Stromal cell of bone marrow (primary cell): ENCODE measurements at regions not wholly inside any gene's neighbourhood (a gene's known extent, or its start where the extent isn't known, plus 50 kb on each side); places are given as distances from the start of the nearest gene placed in this dataset.

Experiments
- DNase-seq: peaks from one replicate; pipeline ENCODE4 v3.0.0-alpha.2; 2012; ENCODE audit warnings: low read depth

DNA sequence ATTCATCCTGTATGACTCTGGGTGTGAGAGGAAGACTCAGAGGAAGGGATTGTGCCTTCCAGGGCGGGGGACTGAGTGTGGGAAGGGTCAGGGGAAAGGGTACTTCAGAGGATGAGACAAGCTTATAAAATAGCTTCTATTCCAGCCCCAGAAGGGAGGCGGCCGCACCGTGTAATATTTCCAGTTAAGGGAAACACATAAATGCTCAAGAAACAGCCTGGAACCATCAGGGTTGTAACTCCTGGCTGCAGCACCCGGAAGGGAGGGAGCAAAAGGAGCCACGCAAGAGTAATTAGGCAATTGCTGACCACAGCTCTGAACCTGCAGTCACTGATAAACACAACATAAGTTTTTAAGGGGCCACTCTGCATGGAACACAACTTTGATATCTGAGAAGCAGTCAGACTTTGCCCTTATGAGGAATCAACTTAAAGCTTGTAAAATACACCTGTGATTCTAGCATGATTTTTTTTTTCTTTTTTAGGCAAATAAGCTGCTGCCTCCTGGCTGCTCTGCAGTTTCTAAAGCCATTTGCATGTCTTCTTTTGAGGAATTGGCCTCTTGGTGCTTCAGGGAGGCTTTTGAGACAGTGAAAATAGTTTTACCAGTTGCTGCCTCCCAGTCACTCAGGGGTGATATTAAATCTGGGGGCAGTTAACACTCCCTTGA is 382.7 kb downstream of the ENC1 start:
- no peak for DNase-seq

DNA sequence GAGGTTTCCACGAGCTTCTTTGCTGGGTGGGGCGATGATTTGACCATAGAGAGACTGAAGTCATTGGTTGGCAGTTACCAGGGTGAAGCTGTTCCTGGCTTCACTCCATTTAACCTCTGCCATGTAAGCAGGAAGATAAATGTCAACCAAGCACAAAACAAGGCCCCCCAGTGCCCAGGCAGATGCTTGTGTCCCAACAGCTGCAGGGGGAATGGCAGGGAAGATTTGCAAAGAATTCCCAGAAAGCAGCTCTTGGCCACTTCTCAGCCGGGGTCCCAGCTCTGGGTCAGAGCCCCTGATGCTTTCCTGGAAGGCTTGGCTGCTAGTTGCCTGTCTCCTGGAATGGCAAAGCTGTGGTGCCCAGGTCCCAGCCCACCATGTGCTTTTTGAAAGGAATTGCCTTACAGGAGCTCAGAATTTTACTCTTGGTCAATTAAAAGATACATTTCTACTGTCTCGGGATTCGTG is 383.4 kb downstream of the ENC1 start:
- DNase-seq = no peak

DNA sequence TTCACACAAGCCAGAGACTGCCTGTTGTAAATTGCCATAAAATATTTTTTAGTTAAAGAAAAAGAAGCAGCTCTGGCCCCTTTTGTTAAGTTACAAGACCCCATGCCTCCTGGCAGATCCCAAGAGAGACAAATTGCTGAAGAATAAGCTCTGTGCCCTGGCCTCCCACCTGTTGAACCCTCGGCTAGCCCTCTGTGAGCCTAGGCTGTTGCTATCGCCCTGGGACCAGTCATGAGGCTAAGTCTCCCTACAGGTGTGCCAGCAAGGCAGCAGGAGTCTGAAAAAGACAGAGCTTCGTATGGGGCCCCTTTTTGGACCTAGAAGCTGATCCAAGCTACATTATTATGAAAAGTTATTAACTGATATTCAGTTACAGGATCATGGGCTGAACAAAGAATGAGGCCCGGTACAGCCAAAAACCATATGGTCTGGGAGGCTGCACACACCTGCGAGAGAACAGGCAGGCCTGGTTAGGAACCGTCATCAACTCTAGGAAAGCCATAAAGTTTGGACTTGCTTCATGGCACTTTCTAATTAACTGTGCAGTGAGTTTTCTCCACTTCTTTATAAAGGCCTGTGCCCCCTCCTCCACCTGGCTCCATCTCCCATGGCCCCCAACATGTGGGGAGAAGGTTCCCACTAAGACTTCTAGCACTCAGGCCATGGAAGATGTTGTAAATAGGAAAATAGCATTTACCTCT is 384.7 kb downstream of the ENC1 start:
- DNase-seq = no peak

DNA sequence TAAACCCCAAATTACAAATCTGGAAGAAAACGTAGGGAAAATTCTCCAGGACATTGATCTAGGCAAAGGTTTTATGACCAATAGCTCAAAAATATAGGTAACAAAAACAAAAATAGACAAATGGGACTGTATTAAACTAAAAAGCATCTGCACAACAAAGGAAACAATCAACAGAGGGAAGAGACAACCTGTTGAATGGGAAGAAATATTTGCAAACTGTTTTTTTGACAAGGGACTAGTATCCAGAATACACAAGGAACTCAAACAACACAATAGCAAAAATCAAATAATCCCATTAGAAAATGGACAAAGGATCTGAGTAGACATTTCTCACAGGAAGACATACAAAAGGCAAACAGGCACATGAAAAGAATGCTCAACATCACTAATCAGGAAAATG is 386.3 kb downstream of the ENC1 start:
- DNase-seq = no peak

DNA sequence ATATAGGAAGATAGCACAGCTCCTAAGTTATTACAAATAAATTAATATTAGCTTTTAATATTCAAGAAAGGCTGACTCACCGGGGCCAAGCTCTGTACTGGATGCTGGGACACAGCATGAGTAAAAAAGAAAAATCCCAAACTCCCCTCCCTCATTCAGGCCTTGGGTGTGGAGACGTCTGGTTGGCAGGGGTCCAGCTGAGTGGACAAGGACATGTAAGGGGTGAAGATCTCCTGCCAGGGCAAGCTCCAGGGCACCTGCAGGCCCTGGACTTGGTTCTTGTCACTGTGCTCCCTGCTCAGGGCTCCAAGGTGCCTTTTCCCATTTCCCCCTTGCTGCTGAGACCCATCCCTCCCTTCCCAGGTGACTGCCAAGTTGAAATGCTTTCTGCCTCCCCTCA is 388.5 kb downstream of the ENC1 start:
- no peak for DNase-seq

DNA sequence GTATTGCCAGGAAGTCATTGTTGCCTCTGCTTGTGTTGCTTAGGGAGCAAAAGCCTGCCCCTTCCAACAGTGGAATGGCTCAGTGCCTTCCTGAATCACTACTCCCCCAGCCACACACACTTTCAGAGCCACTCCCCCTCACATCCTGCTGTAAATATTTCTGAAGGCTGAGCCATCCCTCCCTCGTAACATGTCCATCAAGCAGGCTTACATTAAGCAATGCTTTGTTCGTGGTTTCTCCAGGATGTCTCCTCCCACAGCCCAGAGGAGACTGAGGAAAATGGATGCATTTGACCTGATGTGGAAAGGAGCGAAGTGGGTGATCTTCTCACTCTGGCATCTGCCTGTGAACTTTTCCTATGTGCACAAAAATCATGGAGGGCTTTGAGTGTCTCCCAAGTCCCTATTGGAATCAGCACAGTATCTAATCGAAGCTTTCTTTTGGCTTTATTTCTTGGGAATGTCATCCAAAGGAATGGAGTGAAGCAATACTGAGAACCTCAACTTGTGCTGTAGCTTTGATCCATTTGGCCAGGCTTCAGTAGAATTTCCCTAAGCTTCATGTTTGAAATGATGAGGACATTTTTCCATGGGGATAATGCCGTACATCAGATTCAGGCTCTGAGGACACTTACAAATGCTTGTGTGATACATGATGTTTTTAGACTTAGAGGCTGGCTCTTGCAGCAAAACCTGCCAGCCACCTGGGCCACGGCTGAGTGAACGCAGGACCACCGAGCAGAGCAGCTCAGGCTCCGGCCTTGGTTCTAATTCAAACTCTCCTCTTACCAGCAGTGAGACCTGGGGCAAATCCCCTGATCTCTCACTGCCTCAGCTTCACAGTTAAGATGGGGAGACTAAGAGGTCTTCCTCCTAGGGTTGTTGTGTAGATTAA is 389.1 kb downstream of the ENC1 start:
- peak; percentile 91 for DNase-seq

DNA sequence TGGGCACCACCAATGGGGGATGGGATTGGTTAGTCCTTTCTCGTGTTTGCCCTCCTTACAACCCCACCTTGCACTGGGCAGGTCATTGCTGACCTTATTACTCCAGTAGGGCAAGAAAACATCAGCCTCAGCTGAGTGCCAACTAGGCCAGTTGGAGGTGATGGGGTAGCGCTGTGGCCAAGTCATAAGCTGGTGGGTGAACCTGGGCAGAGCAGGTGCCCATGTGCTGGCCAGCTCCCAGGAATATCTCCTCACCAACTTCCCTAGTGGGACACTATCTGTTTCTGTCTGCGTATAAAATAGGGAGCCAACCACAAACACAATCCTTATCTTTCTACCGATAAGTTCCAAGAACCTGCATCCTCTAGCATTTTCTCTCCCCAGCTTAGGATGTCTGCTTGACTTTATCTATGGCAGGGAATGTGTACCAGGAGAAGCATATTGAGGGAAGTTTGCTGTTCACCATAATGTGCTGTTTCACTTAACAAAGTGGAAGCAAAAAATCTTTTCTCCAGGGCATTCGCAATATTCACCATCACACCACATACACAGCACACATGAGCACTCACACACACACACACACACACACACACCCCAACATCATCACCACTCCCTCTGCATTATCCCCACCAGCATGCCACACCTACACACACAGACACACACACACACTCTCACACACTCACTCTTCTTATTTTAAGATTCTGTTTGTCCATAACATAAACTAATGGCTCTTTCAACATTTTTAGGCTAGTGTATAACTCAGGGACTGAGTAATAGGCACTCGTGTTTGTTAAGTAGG is 390.0 kb downstream of the ENC1 start:
- DNase-seq = no peak

DNA sequence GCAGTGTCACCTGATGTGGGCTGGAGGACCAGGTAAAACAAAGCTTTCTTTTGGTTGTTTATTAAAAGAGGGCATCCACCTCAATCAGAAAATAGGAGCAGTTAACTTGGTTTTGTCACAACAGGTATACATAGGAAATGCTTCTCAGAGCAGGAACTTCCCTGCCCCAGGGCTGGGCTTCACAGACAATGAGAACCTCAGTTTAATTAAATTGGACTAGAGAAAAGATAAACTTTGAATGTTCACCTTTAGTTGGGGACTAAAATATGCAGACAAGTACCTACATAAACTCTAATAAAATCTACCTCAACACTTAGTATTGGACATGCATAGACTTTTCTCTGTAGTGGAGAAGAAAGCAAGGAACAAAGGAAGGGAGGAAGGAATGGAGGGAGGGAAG is 392.0 kb downstream of the ENC1 start:
- no peak for DNase-seq

DNA sequence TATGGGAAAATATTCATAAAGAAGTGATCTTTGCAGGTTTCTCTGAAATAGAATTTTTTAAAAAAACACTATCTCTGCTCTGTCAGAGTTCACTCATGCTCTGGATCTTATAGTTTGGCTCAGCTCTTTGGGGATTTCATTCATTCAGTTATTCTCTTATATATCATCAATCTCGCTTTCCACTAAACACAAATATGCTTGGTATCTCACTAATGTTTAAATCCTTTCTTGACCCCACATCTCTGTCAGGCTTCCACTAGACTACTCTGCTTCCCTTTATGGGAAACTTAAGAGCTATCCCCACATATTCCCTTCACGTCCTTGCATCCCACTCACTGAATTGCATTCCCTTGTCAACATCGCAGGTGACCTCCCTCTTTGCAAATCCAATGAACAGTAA is 396.1 kb downstream of the ENC1 start:
- DNase-seq = no peak

DNA sequence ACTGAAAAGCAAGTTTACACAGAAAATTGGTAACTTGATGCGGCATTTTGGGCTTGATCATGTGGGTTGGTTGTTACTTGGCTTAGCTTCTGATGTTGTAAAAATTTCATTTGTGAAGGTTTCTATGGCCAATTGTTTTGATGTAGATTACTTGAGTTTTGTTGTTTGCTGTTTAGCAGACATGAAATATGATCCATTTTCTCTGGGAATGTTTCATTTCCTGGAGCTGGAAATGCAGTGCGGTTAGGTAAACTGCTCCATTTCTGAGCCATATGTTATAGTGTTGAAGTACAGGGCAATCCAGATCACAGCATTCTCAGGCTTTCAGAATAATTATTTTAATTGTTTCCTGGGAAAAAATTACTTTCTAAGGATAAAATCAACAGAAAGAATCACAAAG is 396.9 kb downstream of the ENC1 start:
- DNase-seq = no peak

DNA sequence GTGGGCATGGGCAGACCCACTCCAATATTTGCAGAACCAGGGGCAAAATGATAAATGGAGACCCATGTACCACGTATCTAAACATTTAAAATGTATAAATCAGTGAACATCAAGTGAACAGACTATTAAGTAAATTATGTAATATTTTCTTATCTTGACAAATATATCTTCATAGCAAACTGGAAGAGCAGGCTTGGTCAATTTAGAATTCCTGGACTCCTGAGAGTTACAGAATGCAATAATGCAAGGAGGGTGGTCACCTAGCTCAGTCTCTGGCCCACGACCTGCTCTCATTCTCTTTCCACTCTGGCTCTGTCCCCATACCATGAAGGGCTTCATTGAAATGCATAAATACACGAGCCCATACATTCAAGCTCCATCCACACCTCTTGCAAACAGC is 398.0 kb downstream of the ENC1 start:
- DNase-seq = no peak

DNA sequence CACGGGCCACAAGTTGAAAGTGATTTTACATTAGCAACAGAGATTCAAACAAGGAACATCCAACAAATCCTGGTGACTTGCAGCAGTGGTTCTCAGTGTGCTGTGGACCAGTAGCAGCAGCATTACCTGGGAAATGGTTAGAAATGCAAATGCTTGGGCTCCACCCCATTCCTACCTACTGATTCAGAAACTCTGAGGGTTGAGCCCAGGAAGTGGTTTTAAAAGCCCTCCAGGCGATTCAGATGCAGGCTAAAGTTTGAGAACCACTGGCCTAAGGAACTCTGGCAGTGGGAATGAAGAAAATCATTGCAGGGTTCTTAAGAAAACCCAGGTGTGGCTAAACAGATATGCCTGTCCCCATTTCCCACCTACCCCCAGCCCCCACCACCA is 398.8 kb downstream of the ENC1 start:
- no peak for DNase-seq

DNA sequence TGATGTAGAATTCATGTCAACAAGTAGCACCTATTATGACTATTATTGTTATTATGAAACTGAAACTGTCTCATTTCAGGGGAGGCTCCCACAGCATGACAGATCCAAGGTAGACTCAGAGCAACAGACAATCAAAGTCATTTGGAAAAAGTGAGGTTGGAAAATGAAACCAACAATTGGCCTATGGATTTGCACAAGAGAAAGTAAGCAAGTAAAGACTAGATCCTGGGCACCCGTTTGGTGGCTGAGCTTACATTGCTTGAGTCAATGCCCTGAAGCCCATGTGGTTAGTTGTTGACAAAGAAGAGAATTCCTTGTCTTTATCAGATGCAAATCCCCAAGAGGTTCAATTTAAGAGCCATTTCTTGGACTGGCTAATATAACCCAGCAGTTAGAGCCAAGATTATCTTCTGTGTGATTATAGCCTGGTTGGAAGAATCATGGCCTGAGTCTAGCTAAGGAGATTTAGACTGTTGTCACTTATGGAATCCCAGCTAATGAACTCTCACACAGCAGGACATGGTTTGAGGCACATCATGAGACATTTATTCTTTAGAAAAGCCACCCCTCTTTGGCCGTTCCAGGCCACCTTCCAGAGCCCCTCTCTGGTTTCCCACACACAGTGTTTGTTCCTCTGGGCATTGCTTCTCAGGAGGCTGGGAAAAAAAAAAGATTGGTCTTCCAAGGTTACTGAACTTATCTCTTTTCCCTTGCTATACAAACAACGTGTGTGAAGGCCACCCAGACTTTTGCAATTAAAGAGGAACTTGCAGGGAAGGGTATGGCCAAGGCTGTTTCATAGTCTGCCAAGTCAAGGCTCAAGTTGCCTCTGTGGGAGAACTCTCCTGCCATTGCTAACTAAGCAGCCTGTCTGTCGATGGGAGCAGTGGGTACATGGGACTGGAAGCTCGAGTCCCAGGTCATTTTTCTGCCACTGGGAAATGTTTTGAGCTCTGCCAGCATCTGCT is 399.5 kb downstream of the ENC1 start:
- DNase-seq = no peak

DNA sequence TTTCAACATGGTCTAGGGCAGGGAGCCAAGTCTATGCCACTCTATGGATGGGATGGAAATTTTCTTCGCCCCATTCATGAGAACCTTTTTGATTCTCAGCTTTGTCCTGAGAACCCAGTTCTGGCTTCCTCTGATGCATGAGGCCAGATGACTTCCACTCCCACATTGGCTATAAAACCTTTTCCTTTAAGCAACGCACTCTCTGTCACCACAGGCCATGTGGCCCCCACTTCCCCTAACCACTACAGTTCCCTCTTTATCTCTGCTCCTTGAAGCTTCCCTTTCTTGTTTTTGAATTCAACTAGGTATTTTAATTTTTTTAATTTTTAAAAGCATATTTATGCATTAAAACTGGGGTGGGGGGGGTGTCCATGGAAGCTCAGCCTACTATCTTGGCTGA is 401.3 kb downstream of the ENC1 start:
- no peak for DNase-seq

DNA sequence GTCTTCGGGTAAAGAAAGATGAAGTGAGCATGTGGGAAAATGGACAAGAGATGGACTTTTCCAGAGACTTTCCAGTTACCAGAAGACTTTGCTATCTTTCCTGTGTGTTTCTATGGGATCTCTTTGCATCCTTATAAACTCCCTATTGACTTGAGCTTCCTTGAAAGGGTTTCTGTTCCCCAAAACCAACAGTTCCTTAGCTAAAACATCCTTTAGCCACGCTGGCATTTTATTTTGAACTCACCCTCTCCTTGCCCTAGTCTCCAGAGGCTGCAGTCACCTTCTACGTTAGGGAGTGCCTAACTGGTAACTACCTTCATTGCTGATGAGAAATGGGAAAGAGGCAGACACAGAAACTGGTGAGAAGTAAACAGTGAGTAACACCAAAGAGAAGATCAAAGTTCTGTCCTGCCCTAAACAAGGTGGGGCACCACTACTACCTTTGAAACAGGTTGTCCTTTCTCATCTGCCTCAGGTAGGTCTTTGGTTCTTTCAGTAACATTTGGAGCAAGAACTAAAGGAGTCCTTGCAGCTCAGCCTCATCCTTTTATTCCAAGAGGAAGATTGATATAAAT is 402.9 kb downstream of the ENC1 start:
- no peak for DNase-seq

DNA sequence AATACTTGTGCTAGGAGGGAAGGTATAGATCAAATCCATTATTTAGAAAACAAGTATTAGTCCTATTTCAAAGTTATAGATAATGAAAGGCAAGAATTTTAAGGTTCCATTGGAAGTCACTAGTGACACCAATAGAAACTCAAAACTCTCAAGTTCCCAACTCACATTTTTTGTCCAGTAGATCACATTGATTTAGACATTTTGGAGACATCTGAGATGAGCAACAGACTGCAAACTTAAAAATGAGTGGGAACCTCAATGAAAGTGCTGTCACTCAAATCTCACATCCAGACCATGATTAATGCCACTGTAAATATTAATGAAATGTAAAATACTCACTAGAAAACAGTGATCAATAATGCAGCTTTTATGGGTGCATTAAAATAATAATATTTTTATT is 405.0 kb downstream of the ENC1 start:
- no peak for DNase-seq

DNA sequence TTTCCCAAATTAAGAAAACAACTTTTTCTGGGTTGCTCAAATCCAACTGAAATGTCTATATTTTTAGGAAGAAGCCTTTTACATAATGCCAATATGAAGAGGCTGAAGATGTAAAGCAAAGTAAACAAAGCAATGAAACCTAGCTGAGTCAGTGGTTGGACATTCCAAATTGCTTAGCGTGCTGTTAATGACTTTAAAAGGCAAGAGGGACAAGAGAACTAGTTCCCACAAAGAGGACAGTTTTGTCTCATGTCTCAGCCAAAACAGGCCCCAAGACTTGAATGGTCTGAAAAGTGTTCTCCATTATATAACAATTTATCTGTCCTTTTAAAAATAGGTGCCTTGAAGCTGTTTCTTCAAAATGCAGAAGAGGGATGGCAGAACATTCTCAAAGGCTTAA is 407.0 kb downstream of the ENC1 start:
- DNase-seq = no peak

DNA sequence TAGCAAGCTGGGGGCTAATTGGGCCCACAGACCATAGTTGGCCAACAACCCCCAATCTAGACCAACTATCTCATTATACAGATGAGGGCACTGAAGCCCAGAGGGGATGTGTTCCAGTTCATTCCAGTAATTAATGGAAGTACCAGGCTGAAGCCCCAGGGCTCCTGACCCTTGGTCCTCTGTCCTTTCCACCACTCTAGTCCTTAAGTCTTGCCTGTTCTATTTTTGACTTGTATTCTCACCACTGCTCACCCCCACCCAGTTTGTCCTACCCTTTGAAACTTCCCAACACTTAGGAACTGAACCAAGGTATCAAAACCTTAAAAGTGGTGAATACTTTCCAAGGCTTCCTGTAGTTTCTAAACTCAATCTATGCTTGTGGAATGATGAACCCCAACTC is 407.4 kb downstream of the ENC1 start:
- DNase-seq = no peak

DNA sequence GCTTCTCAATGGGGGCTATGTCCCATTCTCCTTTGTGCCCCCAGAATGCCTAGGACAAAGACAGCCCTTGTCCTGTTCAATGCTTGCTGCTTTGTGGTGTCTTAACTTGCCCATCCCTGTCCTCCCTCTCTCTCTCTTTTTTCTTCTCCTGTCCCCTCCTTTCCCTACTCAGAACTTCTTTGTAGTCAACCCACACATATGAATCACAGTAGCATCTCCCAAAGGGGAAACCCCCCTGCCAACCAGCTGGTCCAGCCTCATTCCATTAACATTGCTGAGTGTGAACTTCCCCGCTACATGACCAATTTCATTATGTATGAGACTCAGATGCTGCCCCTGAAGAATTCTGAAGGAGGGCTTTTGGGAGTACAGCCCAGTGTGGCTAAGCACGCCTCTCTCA is 408.3 kb downstream of the ENC1 start:
- peak; percentile 73 for DNase-seq

DNA sequence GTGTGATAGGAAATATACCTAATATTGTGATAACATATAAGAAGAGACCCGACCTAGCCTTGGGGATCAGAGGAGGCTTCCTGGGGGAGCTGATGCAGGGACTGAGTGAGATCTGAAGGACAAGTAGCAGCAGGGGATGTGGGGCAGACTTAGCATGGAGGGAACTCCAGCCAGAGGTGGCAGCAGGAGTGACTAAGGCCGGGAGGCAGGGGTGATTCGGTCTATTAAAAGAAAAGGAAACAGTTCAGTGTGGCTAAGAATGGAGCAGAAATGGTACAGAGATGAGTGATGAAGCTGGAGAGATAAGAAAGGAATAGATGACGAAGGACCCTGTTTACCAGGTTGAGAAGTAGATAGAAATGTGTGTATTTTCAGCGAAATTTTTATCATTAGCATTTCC is 408.8 kb downstream of the ENC1 start:
- DNase-seq = no peak
